Fibroblast of skin of abdomen (primary cell): ENCODE measurements at regions not wholly inside any gene's neighbourhood (a gene's known extent, or its start where the extent isn't known, plus 50 kb on each side); places are given as distances from the start of the nearest gene placed in this dataset.

Experiments used
- DNase-seq: peaks from one replicate; pipeline ENCODE4 v3.0.0-alpha.2; 2013

GRCh38 chr3:189563853-189564563 is 67.2 kb upstream of the TP63 start:
- peak; percentile 94 for DNase-seq

DNA sequence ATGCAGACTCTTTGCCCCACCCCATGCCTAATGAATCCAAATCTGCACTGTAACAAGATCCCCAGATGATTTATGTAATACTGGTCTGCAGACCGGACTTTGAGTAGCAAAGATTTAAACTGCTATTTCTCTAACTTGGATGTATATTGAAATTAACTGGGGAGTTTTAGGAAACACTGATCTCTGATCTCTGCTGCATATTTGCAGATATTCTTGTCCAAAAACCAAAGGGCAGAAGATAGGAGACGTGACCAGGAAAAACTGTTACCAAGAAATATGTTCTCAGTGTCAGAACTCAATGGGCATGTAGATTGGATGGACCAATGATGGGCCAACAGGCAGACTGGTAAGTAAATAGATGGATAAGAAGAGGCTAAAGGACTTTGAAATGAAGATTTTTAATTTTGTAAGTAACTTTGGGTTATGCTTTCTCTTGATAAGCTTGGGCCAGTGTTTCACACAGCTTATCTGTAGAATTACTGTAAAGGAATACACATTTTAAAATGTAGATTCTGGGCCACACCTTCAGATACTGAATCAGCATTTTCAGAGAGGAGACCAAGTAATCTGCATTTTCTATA is 64.5 kb upstream of the TP63 start:
- DNase-seq = no peak

GRCh38 chr3:189567322-189567721 is 63.9 kb upstream of the TP63 start:
- DNase-seq = no peak

GRCh38 chr3:189567766-189568420 is 63.3 kb upstream of the TP63 start:
- no peak for DNase-seq

DNA sequence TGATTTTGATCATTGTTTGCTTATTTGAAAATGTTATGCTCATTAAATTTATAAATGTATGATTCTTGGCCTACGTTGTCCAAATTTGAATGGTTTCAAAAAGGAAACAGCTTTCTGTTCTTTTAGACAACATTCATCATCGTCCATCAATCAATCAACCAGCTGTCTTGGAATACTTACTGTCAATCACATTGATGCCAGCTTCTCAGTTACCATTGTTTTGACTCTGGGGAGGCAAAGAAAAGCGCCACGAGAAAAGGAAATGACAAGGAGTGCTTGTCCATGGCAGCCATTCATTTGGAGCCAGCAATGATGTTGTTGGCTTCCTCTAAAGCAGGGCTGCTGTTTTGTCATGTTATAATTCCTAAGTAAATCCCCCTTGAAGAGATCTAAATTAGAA is 62.2 kb upstream of the TP63 start:
- DNase-seq = no peak

DNA sequence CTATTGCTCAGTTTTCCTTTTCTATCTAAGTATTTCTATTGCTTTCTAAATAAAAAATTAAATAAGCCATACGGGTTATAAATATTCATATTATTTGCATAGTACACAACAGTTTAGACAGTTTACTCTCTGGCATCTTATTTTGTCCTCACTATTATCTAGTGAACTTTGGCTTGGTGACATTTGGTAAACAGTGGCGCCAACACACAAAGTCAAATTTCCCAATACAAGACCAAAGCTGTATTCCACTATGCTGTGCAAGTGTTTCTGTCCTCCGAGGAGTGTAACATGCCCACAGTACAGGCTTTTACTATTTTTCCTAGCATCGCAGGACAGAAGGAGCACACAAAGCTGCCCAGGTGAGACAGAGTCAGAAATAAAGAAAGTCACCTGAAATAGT is 61.7 kb upstream of the TP63 start:
- no peak for DNase-seq

GRCh38 chr3:189570916-189571315 is 60.3 kb upstream of the TP63 start:
- DNase-seq = no peak

GRCh38 chr3:189572249-189572648 is 58.9 kb upstream of the TP63 start:
- DNase-seq = peak; percentile 43

DNA sequence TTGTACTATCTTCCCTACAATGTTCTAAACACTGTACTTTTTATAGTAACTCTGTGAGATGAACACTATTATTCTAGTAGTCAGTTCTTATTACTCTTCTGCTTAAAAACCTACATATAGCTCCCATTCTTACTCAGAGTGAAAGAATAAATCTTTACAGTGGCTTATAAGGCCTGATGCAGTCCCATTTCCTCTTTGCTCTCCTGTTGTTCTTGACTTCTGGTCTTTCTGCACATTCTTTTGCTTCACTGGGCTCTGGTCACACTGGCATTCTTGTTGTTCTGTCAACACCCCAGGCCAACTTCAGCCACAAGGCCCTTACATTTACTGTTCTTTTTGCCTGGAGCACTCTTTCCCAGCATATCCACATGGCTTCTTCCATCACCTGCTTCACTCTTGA is 58.2 kb upstream of the TP63 start:
- DNase-seq = no peak

DNA sequence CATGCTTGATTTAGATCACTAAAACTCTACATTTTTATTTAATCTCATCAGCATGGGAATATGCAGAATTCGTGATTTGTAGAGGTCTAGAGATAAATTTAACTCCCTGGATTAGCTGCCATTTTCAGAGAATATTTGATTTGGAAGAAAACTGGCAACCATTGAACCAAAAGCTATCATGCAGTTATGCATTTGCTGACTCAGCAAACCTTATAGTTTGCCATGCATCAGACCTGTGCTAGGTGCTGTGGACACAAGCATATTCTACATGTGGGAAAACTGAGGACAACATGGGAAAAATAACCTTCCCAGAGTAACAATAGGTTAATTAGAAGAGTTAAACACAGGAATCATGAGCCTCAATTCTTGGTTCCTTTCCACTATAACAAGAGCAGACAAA is 54.7 kb upstream of the TP63 start:
- no peak for DNase-seq

DNA sequence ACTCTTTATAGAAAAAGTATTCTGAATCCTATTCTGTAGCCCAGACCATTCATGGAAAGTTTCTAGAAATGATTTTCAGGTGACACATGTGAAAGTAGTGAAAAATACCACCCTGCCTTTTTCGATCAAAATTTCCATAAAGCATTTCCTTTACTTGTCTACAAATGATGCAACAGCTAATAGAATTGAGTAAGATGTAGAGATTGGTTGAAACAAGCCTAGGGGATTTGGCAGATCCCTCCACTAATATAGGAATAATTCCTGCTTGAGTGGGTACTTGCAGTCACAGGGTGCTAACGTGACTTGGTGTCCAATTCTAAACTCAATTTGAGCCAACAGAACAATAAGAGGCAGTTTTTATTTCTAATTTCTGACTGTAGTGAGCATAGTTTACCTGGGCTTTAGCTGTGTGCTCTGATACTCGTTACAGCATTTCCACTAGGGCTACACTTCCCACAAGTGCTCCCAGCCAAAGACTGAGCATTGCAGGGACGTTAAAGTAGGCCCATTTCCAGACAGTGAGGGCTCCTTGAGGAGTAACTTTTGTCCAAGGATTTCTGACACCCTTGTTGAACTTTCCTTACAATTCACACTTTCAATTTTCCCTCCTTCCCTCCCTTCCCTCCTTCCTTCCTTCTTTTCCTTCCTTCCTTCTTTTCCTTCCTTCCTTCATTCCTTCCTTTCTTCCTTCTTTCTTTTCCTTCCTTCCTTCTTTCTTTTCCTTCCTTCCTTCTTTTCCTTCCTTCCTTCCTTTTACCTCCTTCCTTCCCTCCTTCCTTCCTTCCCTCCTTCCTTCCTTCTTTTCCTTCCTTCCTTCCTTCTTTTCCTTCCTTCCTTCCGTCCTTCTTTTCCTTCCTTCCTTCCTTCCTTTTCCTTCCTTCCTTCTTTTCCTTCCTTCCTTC is 53.9 kb upstream of the TP63 start:
- peak; percentile 13 for DNase-seq

GRCh38 chr3:189580190-189580589 is 51.0 kb upstream of the TP63 start:
- no peak for DNase-seq
